B cell (primary cell): ENCODE measurements at regions not wholly inside any gene's neighbourhood (a gene's known extent, or its start where the extent isn't known, plus 50 kb on each side); places are given as distances from the start of the nearest gene placed in this dataset.

Source experiments
- ATAC-seq: fragments of 200-7000 bp; cut with Tn5 transposase; one replicate; pipeline ENCODE4 v1.10.0; 2021; ENCODE audit warnings: low read depth, mild to moderate bottlenecking, moderate number of reproducible peaks, moderate library complexity
- CTCF ChIA-PET: fragments of 350-600 bp; sonication (Branson Sonifier 250); formaldehyde crosslinking; loops from one replicate; lab custom pipeline; 2021; ENCODE audit warnings: antibody characterized with exemption, inconsistent platforms; lab: Charles Lee
- POLR2A ChIA-PET: fragments of 350-600 bp; sonication (Branson Sonifier 250); formaldehyde crosslinking; loops from one replicate; lab custom pipeline; 2021; ENCODE audit warnings: antibody characterized with exemption; lab: Charles Lee
- DNase-seq: peaks from one replicate; pipeline ENCODE4 v3.0.0; 2013
- H2AFZ ChIP-seq: 2 replicates; pipeline ENCODE4 v1.6.1; 2012; ENCODE audit warnings: mild to moderate bottlenecking, low read depth, low read length; ENCODE audit not compliant: insufficient read depth, poor library complexity, severe bottlenecking
- H3K27ac ChIP-seq, 2 donors: 1 replicate in 1 of 2; 2 replicates in 1 of 2; pipeline ENCODE4 v1.5.1; 2012 to 2013; ENCODE audit warnings: low read length in 2 of 2, mild to moderate bottlenecking in 2 of 2, moderate library complexity in 1 of 2
- H3K27me3 ChIP-seq, 4 experiments: fragments of 200-600 bp in 1 of 4; sonication (generic) in 1 of 4; replicated peaks in 1 of 4; 1 replicate in 2 of 4; 2 replicates in 2 of 4; pipeline versions ENCODE4 v1.6.1 to v1.7.0; 2013 to 2016; ENCODE audit warnings: low read length in 3 of 4, mild to moderate bottlenecking in 2 of 4, mixed read lengths in 1 of 4, moderate library complexity in 1 of 4; ENCODE audit not compliant: insufficient read depth in 4 of 4, control insufficient read depth in 3 of 4; ENCODE audit errors: control extremely low read depth in 1 of 4
- H3K36me3 ChIP-seq, 2 experiments: replicated peaks in 1 of 2; 1 replicate in 1 of 2; 2 replicates in 1 of 2; pipeline versions ENCODE4 v1.6.1 to v1.7.1; 2013; ENCODE audit warnings: low read length in 1 of 2; ENCODE audit not compliant: insufficient read depth in 2 of 2, control insufficient read depth in 1 of 2; ENCODE audit errors: control extremely low read depth in 1 of 2, extremely low read depth in 1 of 2
- H3K4me1 ChIP-seq, 2 donors: fragments of 200-600 bp in 1 of 2; sonication (generic) in 1 of 2; 1 replicate in 1 of 2; 2 replicates in 1 of 2; pipeline versions ENCODE4 v1.5.1 to v1.6.1; 2013 to 2017; ENCODE audit warnings: low read length in 2 of 2; ENCODE audit not compliant: control insufficient read depth in 2 of 2, insufficient read depth in 2 of 2
- H3K4me2 ChIP-seq: replicated peaks from 2 replicates; pipeline ENCODE3; 2012; ENCODE audit warnings: mild to moderate bottlenecking, low read depth, low read length; ENCODE audit not compliant: poor library complexity, severe bottlenecking
- H3K4me3 ChIP-seq, 5 experiments: fragments of 200-600 bp in 1 of 5; sonication (generic) in 1 of 5; 1 replicate in 3 of 5; 2 replicates in 2 of 5; pipeline versions ENCODE4 v1.5.1 to v1.7.0; 2011 to 2016; ENCODE audit warnings: low read length in 4 of 5, mild to moderate bottlenecking in 4 of 5, low read depth in 2 of 5, control low read depth in 1 of 5, moderate library complexity in 1 of 5; ENCODE audit not compliant: insufficient read depth in 1 of 5; ENCODE audit errors: control extremely low read depth in 1 of 5, extremely low read depth in 1 of 5
- H3K79me2 ChIP-seq: fragments of 200-600 bp; sonication (generic); one replicate; pipeline ENCODE4 v1.6.0; 2016; ENCODE audit warnings: low read length; ENCODE audit not compliant: control insufficient read depth, insufficient read depth
- H3K9ac ChIP-seq: fragments of 200-600 bp; sonication (generic); 2 replicates; pipeline ENCODE4 v1.6.1; 2017; ENCODE audit warnings: mild to moderate bottlenecking, low read length, moderate library complexity
- H3K9me3 ChIP-seq, 3 donors: one replicate each; pipeline versions ENCODE4 v1.6.1 to v1.7.1; 2013; ENCODE audit warnings: low read length in 2 of 3; ENCODE audit not compliant: control insufficient read depth in 2 of 3, insufficient read depth in 1 of 3; ENCODE audit errors: control extremely low read depth in 1 of 3
- H4K20me1 ChIP-seq: 2 replicates; pipeline ENCODE4 v1.6.0; 2012; ENCODE audit warnings: mild to moderate bottlenecking, low read length; ENCODE audit not compliant: insufficient read depth, control insufficient read depth, poor library complexity, severe bottlenecking
- H3K27ac Mint-ChIP-seq: one replicate; pipeline ENCODE4 v1.8.0; 2021; ENCODE audit warnings: mixed read lengths
- H3K27me3 Mint-ChIP-seq: one replicate; pipeline ENCODE4 v1.8.0; 2021; ENCODE audit warnings: mixed read lengths
- H3K4me1 Mint-ChIP-seq: one replicate; pipeline ENCODE4 v1.8.0; 2021; ENCODE audit warnings: mixed read lengths
- H3K4me3 Mint-ChIP-seq: one replicate; pipeline ENCODE4 v1.8.0; 2021; ENCODE audit warnings: mixed read lengths
- H3K9me3 Mint-ChIP-seq: one replicate; pipeline ENCODE4 v1.8.0; 2022; ENCODE audit warnings: mixed read lengths; ENCODE audit not compliant: insufficient read depth
- EZH2 ChIP-seq: IDR thresholded peaks from 2 replicates; pipeline ENCODE4 v1.6.1; 2012; ENCODE audit warnings: borderline replicate concordance, low read depth, mild to moderate bottlenecking, moderate library complexity, low read length; ENCODE audit not compliant: insufficient read depth, poor library complexity, severe bottlenecking
- WGBS: methylation state at CpG from one replicate; pipeline ENCODE4 v1.1.5; 2013; ENCODE audit warnings: missing lambda C conversion rate; ENCODE audit not compliant: insufficient coverage; 5-methylcytosine and 5-hydroxymethylcytosine counted together
- intact Hi-C: fragments of 100-400 bp; cut with micrococcal nuclease; formaldehyde crosslinking; loops from one replicate; pipeline ENCODE4 v1.10.0; 2022
- TF ChIP-seq, protein P1 (sequence below): fragments of 200-600 bp; IDR thresholded peaks from one replicate; pipeline ENCODE4 v1.8.0; 2022; ENCODE audit warnings: antibody characterized with exemption, mild to moderate bottlenecking

DNA sequence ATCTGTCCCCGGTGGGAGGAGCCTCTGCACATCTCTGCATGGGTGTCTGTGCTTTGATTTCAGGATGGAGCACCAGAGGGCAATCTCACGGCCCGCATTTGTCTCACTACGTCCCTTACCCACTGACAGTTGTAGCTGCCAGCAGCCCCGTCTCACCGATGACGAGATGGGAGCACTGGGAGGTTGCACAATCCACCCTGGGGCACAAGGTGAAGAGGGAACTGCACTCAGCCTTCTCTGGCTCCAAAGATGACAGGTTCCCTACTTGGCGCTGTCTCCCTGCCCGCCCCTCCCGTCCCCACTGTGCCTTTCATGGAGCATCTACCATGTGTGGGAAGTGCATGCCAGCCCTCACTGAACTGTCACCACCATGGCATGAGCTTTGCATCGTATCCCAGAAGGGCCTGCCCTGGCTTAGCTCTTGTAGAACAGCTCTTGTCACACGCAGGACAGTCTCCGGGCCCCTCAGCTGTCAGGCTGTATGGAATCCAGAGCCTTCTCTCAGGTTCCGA is 99.9 kb upstream of the PMEPA1 start:
- Histone ChIP-seq H3K4me2 (no peak overlapping the region), H3K9ac (no peak overlapping the region), H3K4me1 (no peaks in the 10 kb centered on the region), H3K79me2 (no peaks in the 10 kb centered on the region), H4K20me1 (no peaks in the 10 kb centered on the region), H3K27me3 (peaks cover 0 to 6% (median 1%) of the 10 kb centered on the region in 4 experiments), H3K27ac (no peak overlapping the region), H3K36me3 (no peaks in the 10 kb centered on the region), H3K9me3 (no peaks in the 10 kb centered on the region), H2AFZ (no peak overlapping the region), H3K4me3 (no peak overlapping the region)
- Mint-ChIP-seq H3K27me3 (peaks cover 40% of the 10 kb centered on the region), H3K4me1 (peaks cover 5% of the 10 kb centered on the region), H3K4me3 (no peak overlapping the region), H3K27ac (no peak overlapping the region), H3K9me3 (no peaks in the 10 kb centered on the region)
- TF ChIP-seq EZH2 = no peak
- TF ChIP-seq, protein P1, sequence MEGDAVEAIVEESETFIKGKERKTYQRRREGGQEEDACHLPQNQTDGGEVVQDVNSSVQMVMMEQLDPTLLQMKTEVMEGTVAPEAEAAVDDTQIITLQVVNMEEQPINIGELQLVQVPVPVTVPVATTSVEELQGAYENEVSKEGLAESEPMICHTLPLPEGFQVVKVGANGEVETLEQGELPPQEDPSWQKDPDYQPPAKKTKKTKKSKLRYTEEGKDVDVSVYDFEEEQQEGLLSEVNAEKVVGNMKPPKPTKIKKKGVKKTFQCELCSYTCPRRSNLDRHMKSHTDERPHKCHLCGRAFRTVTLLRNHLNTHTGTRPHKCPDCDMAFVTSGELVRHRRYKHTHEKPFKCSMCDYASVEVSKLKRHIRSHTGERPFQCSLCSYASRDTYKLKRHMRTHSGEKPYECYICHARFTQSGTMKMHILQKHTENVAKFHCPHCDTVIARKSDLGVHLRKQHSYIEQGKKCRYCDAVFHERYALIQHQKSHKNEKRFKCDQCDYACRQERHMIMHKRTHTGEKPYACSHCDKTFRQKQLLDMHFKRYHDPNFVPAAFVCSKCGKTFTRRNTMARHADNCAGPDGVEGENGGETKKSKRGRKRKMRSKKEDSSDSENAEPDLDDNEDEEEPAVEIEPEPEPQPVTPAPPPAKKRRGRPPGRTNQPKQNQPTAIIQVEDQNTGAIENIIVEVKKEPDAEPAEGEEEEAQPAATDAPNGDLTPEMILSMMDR = no peak
- DNase-seq (no peak), ATAC-seq (no peak)
- CTCF ChIA-PET = no interaction called here
- POLR2A ChIA-PET = interaction anchor here (0.9 kb wide), 1 partner anchor 415 kb away, joined by 4 read pairs; no protein-coding TSS in a partner anchor
- intact Hi-C loops = no loop called here
- 93% methylated on average over 14 of the region's 14 CpGs for WGBS

DNA sequence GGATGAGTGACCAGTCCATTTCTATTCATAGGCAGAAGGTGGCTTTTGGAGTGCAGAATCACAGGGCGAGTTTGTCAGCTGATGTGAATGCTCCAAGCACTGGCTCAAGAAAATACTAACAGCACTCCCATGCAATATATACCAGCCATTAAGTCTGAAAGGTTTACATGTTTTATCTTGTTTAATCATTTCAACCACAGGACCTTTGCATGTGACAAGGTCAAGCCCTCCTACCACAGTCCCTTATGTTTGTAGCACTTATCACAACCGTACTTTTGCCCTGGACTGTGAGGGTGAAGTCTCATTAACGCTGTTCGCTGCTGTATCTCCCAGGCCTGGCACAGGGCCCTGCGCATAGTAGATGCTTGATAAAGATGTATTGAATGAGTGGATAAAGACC is 99.3 kb upstream of the PMEPA1 start:
- no peak for DNase-seq
- no peak for ATAC-seq
- no peaks in the 10 kb centered on the region for H3K79me2 ChIP-seq
- no peak for TF ChIP-seq EZH2
- TF ChIP-seq, protein P1 = no peak
- no peak overlapping the region for H2AFZ ChIP-seq
- Mint-ChIP-seq H3K4me3 (no peak overlapping the region), H3K27ac (no peak overlapping the region), H3K4me1 (peaks cover 5% of the 10 kb centered on the region), H3K9me3 (no peaks in the 10 kb centered on the region), H3K27me3 (peaks cover 36% of the 10 kb centered on the region)
- no peaks in the 10 kb centered on the region for H3K4me1 ChIP-seq
- H3K27me3 ChIP-seq = peaks cover 0 to 6% (median 1%) of the 10 kb centered on the region in 4 experiments
- CTCF ChIA-PET = no interaction called here
- no peak overlapping the region for H3K4me3 ChIP-seq
- intact Hi-C loops = no loop called here
- H3K9me3 ChIP-seq = no peaks in the 10 kb centered on the region
- H3K36me3 ChIP-seq = no peaks in the 10 kb centered on the region
- POLR2A ChIA-PET = no interaction called here
- no peaks in the 10 kb centered on the region for H4K20me1 ChIP-seq
- no peak overlapping the region for H3K27ac ChIP-seq
- no peak overlapping the region for H3K9ac ChIP-seq
- H3K4me2 ChIP-seq = no peak overlapping the region
- 94% methylated on average over 3 of the region's 5 CpGs for WGBS
